ENCODE measurements at regions not wholly inside any gene's neighbourhood (a gene's known extent, or its start where the extent isn't known, plus 50 kb on each side); places are given as distances from the start of the nearest gene placed in this dataset.

GRCh38 chr9:29439961-29440360, 1866.7 kb upstream of the C9orf72 start:
- DNase-seq = no peak
- H3K9me3 ChIP-seq (replicated peaks; ENCODE audit: insufficient read depth, low read length) = no peaks in the 10 kb centered on the region
- H4K20me1 ChIP-seq (ENCODE audit: insufficient read depth, low read length) = no peaks in the 10 kb centered on the region
- no peaks in the 10 kb centered on the region for H3K4me1 ChIP-seq (ENCODE audit: low read length)
- no peak overlapping the region for H3K4me2 ChIP-seq (ENCODE audit: low read depth, low read length)
- H3K27me3 ChIP-seq (replicated peaks; ENCODE audit: insufficient read depth, low read length) = no peaks in the 10 kb centered on the region
- H3F3A ChIP-seq (ENCODE audit: insufficient read depth, low read length) = no peaks in the 10 kb centered on the region
- no peak overlapping the region for H2AFZ ChIP-seq (ENCODE audit: low read length)
- H3K4me3 ChIP-seq (ENCODE audit: low read length) = no peak overlapping the region
- no peak overlapping the region for H3K9ac ChIP-seq (ENCODE audit: low read length)
- TF ChIP-seq CTCF (IDR thresholded peaks at IDR 0.05; ENCODE audit: low read length) (no peak), EZH2 (optimal IDR thresholded peaks at IDR 0.05; ENCODE audit: low read depth, low read length) (no peak), EZH2phosphoT487 (IDR thresholded peaks at IDR 0.05; ENCODE audit: low read length) (no peak)
- H3K27ac ChIP-seq (ENCODE audit: low read length) = no peak overlapping the region
- no peaks in the 10 kb centered on the region for H3K36me3 ChIP-seq (replicated peaks; ENCODE audit: insufficient read depth, low read length)
- no peaks in the 10 kb centered on the region for H3K79me2 ChIP-seq (ENCODE audit: low read length)
- H3K9me2 ChIP-seq (replicated peaks; ENCODE audit: insufficient read depth, low read length) = no peaks in the 10 kb centered on the region

- Histone ChIP-seq H3K27ac (ENCODE audit: low read length) (no peak overlapping the region), H3K4me1 (ENCODE audit: low read length) (no peaks in the 10 kb centered on the region), H3K36me3 (replicated peaks; ENCODE audit: insufficient read depth, low read length) (no peaks in the 10 kb centered on the region), H4K20me1 (ENCODE audit: insufficient read depth, low read length) (no peaks in the 10 kb centered on the region), H3K9me3 (replicated peaks; ENCODE audit: insufficient read depth, low read length) (no peaks in the 10 kb centered on the region), H3K79me2 (ENCODE audit: low read length) (no peaks in the 10 kb centered on the region), H3K27me3 (replicated peaks; ENCODE audit: insufficient read depth, low read length) (no peaks in the 10 kb centered on the region), H3K9ac (ENCODE audit: low read length) (no peak overlapping the region), H3K4me2 (ENCODE audit: low read depth, low read length) (no peak overlapping the region), H3F3A (ENCODE audit: insufficient read depth, low read length) (no peaks in the 10 kb centered on the region), H2AFZ (ENCODE audit: low read length) (no peak overlapping the region), H3K4me3 (ENCODE audit: low read length) (no peak overlapping the region), H3K9me2 (replicated peaks; ENCODE audit: insufficient read depth, low read length) (no peaks in the 10 kb centered on the region)
- TF ChIP-seq CTCF (IDR thresholded peaks at IDR 0.05; ENCODE audit: low read length) = no peak
- TF ChIP-seq EZH2phosphoT487 (IDR thresholded peaks at IDR 0.05; ENCODE audit: low read length) = no peak
- TF ChIP-seq EZH2 (optimal IDR thresholded peaks at IDR 0.05; ENCODE audit: low read depth, low read length) = no peak
- DNase-seq = no peak
Measured at GRCh38 chr9:29440449-29440848, 1867.2 kb upstream of the C9orf72 start.

GRCh38 chr9:29445751-29446150, 1872.5 kb upstream of the C9orf72 start:
- no peaks in the 10 kb centered on the region for H3K9me2 ChIP-seq (replicated peaks; ENCODE audit: insufficient read depth, low read length)
- no peaks in the 10 kb centered on the region for H3F3A ChIP-seq (ENCODE audit: insufficient read depth, low read length)
- H3K4me2 ChIP-seq (ENCODE audit: low read depth, low read length) = no peak overlapping the region
- H2AFZ ChIP-seq (ENCODE audit: low read length) = no peak overlapping the region
- no peaks in the 10 kb centered on the region for H3K79me2 ChIP-seq (ENCODE audit: low read length)
- no peak overlapping the region for H3K4me3 ChIP-seq (ENCODE audit: low read length)
- H3K36me3 ChIP-seq (replicated peaks; ENCODE audit: insufficient read depth, low read length) = no peaks in the 10 kb centered on the region
- TF ChIP-seq CTCF (IDR thresholded peaks at IDR 0.05; ENCODE audit: low read length) (no peak), EZH2phosphoT487 (IDR thresholded peaks at IDR 0.05; ENCODE audit: low read length) (no peak), EZH2 (optimal IDR thresholded peaks at IDR 0.05; ENCODE audit: low read depth, low read length) (no peak)
- no peak overlapping the region for H3K9ac ChIP-seq (ENCODE audit: low read length)
- no peaks in the 10 kb centered on the region for H3K9me3 ChIP-seq (replicated peaks; ENCODE audit: insufficient read depth, low read length)
- no peak for DNase-seq
- no peaks in the 10 kb centered on the region for H3K4me1 ChIP-seq (ENCODE audit: low read length)
- no peak overlapping the region for H3K27ac ChIP-seq (ENCODE audit: low read length)
- no peaks in the 10 kb centered on the region for H4K20me1 ChIP-seq (ENCODE audit: insufficient read depth, low read length)
- H3K27me3 ChIP-seq (replicated peaks; ENCODE audit: insufficient read depth, low read length) = no peaks in the 10 kb centered on the region
